WERI-Rb-1 (cell line): ENCODE measurements at regions not wholly inside any gene's neighbourhood (a gene's known extent, or its start where the extent isn't known, plus 50 kb on each side); places are given as distances from the start of the nearest gene placed in this dataset.

ENCODE experiments used
- DNase-seq: peaks from one replicate; pipeline ENCODE4 v3.0.0-alpha.2; 2020
- H3K27ac ChIP-seq: fragments of 250-450 bp; sonication (Bioruptor Pico); 2 replicates; pipeline ENCODE4 v1.5.1; 2020; ENCODE audit warnings: mild to moderate bottlenecking, moderate library complexity
- H3K27me3 ChIP-seq: fragments of 250-450 bp; sonication (Bioruptor Pico); 2 replicates; pipeline ENCODE4 v1.5.1; 2021; ENCODE audit warnings: mild to moderate bottlenecking, low read depth, moderate library complexity; ENCODE audit not compliant: insufficient read depth, severe bottlenecking
- H3K36me3 ChIP-seq: fragments of 250-450 bp; sonication (Bioruptor Pico); 2 replicates; pipeline ENCODE4 v1.5.1; 2020; ENCODE audit warnings: mild to moderate bottlenecking, moderate library complexity
- H3K4me3 ChIP-seq: 2 replicates; pipeline ENCODE4 v1.5.1; 2011; ENCODE audit warnings: low read depth, mild to moderate bottlenecking, control low read depth, low read length
- H3K9me3 ChIP-seq: fragments of 250-450 bp; sonication (Bioruptor Pico); 2 replicates; pipeline ENCODE4 v1.5.1; 2021; ENCODE audit warnings: mild to moderate bottlenecking, moderate library complexity; ENCODE audit not compliant: severe bottlenecking
- TF ChIP-seq, protein P1 (sequence below): IDR thresholded peaks from 2 replicates; pipeline ENCODE4 v1.5.1; 2011; ENCODE audit warnings: low read depth, mild to moderate bottlenecking, control low read depth, inconsistent platforms, low read length

DNA sequence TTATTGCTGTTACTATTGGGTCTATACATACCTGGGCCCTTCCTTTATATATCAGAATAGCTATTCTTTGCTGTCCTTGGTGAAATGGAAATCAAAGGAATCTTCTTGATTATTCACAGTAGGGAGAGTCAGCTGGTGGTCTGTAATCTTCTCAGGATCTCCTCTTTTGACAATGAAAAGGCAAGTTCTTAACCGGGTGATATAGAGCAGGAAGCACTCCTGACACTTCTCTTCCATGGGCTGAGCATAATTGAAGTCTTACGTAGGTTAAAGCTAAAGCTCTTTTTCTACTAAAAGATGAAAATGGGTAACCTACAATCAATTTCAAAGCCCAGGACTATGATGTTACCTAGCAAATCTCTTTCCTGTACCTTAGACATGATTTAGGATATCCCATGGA, 274.9 kb upstream of the LCORL start:
- no peak overlapping the region for H3K27ac ChIP-seq
- H3K9me3 ChIP-seq = no peaks in the 10 kb centered on the region

GRCh38 chr4:18294846-18295245, 273.3 kb upstream of the LCORL start:
- TF ChIP-seq, protein P1, sequence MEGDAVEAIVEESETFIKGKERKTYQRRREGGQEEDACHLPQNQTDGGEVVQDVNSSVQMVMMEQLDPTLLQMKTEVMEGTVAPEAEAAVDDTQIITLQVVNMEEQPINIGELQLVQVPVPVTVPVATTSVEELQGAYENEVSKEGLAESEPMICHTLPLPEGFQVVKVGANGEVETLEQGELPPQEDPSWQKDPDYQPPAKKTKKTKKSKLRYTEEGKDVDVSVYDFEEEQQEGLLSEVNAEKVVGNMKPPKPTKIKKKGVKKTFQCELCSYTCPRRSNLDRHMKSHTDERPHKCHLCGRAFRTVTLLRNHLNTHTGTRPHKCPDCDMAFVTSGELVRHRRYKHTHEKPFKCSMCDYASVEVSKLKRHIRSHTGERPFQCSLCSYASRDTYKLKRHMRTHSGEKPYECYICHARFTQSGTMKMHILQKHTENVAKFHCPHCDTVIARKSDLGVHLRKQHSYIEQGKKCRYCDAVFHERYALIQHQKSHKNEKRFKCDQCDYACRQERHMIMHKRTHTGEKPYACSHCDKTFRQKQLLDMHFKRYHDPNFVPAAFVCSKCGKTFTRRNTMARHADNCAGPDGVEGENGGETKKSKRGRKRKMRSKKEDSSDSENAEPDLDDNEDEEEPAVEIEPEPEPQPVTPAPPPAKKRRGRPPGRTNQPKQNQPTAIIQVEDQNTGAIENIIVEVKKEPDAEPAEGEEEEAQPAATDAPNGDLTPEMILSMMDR = no peak
- no peak overlapping the region for H3K27ac ChIP-seq
- H3K36me3 ChIP-seq = no peaks in the 10 kb centered on the region
- no peaks in the 10 kb centered on the region for H3K27me3 ChIP-seq
- no peak overlapping the region for H3K4me3 ChIP-seq
- no peaks in the 10 kb centered on the region for H3K9me3 ChIP-seq
- DNase-seq = no peak

More for the DNA sequence above, 274.9 kb upstream of the LCORL start:
- TF ChIP-seq, protein P1 = no peak
- H3K4me3 ChIP-seq = no peak overlapping the region
- no peaks in the 10 kb centered on the region for H3K36me3 ChIP-seq
- no peaks in the 10 kb centered on the region for H3K27me3 ChIP-seq
- no peak for DNase-seq

- no peaks in the 10 kb centered on the region for H3K9me3 ChIP-seq
- no peaks in the 10 kb centered on the region for H3K36me3 ChIP-seq
- TF ChIP-seq, protein P1 = no peak
- H3K27ac ChIP-seq = no peak overlapping the region
- no peaks in the 10 kb centered on the region for H3K27me3 ChIP-seq
- H3K4me3 ChIP-seq = no peak overlapping the region
- DNase-seq = no peak
Observed at GRCh38 chr4:18294021-18294420, 272.5 kb upstream of the LCORL start.

DNA sequence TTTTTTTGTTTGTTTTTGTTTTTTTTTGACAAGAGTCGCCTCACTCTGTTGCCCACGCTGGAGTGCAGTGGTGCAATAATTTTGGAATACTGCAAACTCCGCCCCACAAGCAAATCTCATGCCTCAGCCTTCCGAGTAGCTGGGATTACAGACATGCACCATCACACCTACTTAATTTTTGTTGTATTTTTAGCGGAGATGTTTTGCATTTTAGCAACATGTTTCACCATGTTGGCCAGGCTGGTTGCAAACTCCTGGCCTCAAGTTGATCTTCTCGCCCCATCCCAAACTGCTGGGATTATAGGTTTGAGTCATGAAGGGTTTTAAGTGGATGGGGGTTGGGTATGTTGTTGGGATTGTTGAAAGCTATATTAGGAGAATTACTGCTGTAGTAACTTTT, 270.9 kb upstream of the LCORL start:
- Histone ChIP-seq H3K36me3 (no peaks in the 10 kb centered on the region), H3K9me3 (no peaks in the 10 kb centered on the region), H3K27ac (no peak overlapping the region), H3K4me3 (no peak overlapping the region), H3K27me3 (no peaks in the 10 kb centered on the region)
- DNase-seq = no peak
- TF ChIP-seq, protein P1 = no peak

DNA sequence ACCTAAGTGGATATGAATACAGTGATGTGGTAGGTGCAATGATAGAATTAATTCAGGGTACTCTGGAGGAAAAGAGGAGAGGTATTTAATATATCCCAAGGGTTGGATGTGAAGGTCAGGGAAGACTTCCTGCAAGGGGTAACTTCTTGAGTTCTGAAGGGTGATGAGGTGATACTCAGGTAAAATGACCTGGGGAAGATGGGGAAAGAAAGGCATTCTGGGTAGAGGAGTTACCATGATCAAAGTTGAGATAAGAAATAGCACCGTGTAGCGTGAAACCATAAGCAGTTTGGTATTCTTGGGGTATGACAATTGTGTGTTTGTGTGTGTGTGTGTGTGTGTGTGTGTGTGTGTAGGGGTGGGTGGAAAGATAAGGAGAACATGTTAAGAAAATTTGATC, 270.4 kb upstream of the LCORL start:
- H3K27ac ChIP-seq = no peak overlapping the region
- DNase-seq = no peak
- no peak overlapping the region for H3K4me3 ChIP-seq
- H3K36me3 ChIP-seq = no peaks in the 10 kb centered on the region
- no peaks in the 10 kb centered on the region for H3K9me3 ChIP-seq
- no peaks in the 10 kb centered on the region for H3K27me3 ChIP-seq
- TF ChIP-seq, protein P1 = no peak

- no peak overlapping the region for H3K27ac ChIP-seq
- H3K9me3 ChIP-seq = no peaks in the 10 kb centered on the region
- no peak for DNase-seq
- TF ChIP-seq, protein P1 = no peak
- H3K27me3 ChIP-seq = no peaks in the 10 kb centered on the region
- no peak overlapping the region for H3K4me3 ChIP-seq
- H3K36me3 ChIP-seq = no peaks in the 10 kb centered on the region
Observed at GRCh38 chr4:18291256-18291655, 269.7 kb upstream of the LCORL start.
